ENCODE measurements at regions not wholly inside any gene's neighbourhood (a gene's known extent, or its start where the extent isn't known, plus 50 kb on each side); places are given as distances from the start of the nearest gene placed in this dataset.

- no peak for FAIRE-seq
Measured at GRCh38 chr10:56728349-56728748, 367.3 kb upstream of the ZWINT start.

GRCh38 chr10:56722912-56723311 is 361.9 kb upstream of the ZWINT start:
- no peak for FAIRE-seq

- FAIRE-seq = no peak
Measured at GRCh38 chr10:56715262-56715661, 354.2 kb upstream of the ZWINT start.

DNA sequence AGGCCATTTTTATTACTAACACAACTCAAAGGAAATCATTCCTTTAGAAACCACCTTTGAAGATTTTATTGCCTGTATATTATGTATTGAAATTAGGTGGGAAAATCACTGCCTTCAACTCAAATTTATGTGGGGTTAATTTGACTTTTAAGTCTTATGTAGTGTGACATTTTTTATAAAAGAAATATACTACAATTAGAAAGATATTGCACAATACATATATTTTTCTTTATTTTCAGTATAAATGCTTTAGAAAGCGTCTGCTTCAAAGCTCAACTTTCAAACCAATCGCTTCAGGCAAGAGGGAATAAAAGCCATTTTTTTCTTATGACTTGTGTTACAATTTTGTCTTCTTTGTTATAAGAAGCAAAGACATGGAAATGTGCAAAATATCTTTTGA is 337.4 kb upstream of the ZWINT start:
- FAIRE-seq = no peak

DNA sequence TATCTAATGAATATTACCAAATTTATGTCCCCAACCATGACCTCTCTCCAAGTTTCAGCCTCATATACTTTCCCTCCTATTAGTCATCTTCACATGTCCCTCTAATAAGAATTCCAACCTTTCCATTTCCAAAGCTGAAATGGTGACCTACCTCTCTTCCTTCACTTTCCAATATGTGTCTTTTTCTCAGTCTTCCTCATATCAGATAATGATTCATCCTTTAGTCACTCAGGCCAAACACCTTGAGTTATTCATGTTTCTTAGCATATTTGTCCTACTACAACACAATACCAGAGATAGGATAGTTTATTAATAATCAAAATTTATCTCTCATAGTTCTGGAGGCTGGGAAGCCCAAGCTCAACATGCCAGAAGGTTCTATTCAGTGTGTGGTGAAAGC is 318.5 kb upstream of the ZWINT start:
- FAIRE-seq = no peak

- no peak for FAIRE-seq
Measured at GRCh38 chr10:56662765-56663447, 301.8 kb upstream of the ZWINT start.

GRCh38 chr10:56653289-56653688 is 292.2 kb upstream of the ZWINT start:
- FAIRE-seq = no peak

DNA sequence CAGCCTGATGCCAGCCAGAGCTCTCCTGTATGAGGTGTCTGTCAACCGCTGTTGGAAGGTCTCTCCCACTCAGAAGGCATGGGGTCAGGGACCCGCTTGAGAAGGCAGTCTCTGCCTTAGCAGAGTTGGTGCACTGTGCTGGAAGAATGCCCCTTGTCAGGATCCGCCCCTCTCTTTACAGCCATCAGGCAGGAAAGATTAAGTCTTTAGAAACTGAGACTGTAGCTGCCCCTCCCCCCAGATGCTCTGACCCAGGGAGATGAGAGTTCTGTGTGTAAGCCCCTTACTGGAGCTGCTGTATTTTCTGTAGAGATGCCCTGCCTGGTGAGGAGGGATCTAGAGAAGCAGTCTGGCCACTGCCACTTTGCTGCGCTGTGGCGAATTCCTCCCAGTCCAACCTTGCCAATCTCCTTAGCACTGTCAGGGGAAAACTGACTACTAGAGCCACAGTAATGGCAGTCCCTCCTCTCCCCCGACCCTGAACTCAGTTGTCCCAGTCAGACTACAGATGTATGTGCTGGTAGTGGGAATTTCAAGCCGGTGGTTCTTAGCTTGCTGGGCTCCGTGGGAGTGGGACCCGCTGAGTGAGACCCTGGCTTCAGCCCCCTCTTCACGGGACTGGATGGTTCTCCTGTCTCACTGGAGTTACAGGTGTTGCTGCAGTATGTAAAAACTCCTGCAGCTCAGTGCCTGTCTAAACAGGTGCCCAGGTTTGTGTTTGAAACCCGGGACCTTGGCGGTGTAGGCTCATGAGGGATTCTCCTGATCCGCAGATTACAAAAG is 285.5 kb upstream of the ZWINT start:
- FAIRE-seq = no peak

GRCh38 chr10:56633876-56634452 is 272.9 kb upstream of the ZWINT start:
- no peak for FAIRE-seq

DNA sequence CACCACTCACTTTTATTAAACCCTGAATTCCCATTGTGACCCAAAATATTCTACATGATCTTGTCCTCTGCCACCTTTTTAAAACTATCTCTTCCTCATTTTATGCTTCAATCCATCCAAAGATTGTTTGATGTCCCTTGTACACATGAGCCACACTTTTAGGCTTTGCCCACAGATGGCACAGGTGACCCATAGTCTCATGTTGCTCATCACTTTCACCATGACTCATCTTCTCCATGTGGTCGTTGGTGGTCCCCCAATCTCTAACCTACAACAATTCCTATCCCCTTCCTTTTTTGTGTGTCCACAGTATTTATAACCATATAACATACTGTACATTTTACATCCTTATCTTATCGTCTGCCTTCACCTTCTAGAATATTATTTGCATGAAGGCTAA is 271.5 kb upstream of the ZWINT start:
- FAIRE-seq = no peak

DNA sequence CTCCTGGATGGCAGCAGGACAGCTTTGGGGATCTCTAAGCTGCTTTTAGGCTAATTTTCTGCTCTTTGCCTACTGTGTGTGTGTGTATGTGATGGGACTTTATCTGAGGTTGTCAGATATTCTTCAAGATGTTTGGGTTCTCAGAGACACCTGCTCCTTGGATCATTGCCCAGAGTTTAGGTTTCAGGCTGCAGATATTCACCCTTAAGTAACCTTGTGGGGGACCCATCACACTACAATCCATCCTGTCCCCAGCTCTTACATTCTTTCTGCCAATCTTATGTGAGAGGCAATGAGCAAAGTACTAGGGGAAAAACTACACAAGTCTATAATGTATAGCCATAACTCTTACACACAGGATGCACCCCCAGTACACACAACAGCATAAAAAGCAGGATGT is 263.0 kb upstream of the ZWINT start:
- no peak for FAIRE-seq

DNA sequence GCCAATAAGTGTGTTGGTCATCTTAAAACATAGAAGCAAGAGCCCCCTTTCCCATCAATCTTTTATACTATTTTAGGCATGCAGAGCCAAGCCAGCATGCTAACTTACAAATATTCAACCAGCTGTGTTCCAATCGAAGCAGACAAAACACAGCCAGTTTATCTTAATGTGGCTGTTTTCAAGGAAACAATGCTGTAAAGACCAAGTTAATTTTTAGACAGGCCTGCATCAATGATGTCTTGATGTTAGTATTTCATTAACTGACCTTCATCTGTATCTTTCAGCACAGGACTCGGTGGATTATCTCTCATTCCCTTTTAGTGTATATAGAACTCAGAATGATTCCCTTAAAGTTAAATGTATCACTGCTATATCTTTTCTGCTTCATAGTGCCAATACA is 262.0 kb upstream of the ZWINT start:
- no peak for FAIRE-seq

DNA sequence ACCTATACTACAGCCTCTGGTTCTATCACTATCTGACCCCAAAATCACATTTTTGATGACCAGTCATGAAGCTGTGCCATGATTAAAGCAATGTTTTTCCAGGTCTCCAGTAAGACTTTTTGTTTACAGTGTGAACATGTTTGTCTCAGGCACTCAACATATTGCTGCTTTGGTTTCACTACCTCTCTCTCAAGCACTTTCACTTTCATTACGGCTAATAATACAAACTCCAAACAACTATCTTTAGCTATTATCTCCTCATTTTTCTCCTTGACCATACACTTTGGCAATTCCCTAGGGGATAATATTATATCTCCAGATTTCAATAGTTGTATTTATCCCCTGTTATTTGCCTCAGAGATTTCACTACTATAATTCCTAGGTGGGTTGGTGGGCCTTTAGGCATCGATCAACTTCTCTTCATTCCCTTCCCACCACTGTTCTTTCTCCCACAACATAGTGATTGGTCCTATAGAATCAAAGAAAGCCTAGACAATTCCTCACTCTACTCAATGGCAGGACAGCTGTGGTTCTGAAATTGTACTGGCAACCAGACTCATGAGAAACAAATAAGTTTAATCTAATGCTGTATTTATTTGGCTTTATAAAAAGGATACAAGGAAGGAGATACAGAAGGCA is 261.4 kb upstream of the ZWINT start:
- FAIRE-seq = no peak

GRCh38 chr10:56606202-56606601 is 245.1 kb upstream of the ZWINT start:
- no peak for FAIRE-seq

DNA sequence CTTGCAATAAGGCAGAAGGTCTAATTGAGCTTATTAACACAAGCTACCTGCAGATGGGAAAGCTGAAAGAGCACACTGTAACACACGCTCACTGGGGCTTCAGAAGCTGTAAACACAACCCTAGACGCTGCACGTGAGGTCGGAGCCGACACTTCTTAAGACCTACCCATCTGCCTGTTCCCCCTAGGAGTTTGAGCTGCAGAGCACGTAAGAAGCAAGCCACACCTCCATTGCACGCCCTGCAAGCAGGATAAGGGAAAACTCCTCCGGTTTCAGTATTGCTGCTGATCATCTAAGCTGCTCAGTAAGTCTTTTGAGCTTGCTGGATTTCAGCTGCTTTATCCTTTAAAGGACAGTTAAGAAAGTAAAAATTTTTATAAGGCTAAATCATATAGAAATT is 244.0 kb upstream of the ZWINT start:
- FAIRE-seq = no peak

DNA sequence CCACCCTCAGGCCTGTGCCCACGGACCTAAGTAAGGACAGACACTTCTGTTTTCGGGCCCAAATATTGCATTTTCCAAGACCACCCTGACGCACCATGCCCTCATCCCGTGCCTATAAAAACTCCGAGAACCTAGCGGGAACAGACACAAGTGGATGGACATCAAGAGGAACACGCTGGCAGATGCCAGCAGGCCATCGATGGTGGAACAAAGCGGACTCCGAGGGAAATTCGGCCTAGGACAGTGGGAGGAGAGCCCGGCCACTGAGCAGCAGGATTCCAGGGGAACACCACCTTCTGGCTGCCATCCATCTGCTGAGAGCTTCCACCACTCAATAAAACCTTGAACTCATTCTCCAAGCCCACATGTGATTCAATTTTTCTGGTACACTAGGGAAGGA is 243.6 kb upstream of the ZWINT start:
- FAIRE-seq = no peak

DNA sequence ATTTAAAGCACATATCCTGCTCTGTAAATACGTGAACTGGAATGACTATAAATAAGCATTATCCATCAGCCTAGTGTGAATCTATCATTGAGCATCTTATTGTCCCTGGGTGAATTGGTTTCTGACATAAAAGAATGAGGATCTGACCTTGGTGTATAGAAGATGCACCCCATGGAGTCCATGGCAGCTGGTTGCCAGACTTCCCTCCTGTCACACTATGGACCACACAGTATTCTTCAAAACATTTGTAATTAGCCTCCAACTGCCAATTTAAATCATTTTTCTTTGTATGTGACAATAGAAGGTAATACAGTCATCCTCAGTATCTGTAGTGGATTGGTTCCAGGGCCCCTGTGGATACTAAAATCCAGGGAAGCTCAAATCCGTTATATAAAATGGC is 238.1 kb upstream of the ZWINT start:
- FAIRE-seq = no peak

DNA sequence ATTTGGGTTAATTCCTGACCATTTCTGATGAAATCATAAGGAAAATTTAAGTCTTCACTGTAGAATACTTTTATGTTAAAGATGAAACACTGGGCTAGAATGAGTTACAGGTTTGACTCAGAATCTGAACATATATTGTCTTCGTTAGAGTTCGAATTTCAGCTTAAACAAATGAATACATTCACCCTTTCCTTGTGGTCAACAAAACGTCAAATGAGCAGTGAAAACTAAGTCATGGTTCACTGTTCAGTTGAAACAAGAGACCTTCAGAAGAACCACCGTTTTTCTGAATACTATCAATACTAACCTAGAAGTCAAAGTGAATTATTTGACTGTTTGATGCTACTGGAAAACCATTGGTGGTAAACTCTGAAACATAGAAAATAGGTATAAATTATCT is 235.2 kb upstream of the ZWINT start:
- FAIRE-seq = no peak

DNA sequence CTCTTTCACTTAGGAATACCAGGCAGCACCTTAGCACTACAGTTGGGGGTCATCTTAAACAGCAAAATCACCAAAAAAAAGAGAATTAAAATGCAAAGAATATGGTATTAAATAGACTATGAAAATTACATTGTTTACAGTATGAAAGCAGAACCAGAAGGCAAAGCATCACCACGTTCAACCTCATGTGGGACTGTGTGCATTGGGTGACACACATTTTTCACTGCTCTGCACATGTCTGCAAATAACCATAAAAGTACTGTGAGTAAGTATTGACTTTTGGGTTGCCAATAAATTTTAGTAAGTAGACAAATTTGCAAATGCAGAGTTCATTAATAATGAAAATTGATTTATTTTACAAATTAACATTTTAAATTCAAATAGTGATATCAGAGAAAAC is 232.1 kb upstream of the ZWINT start:
- FAIRE-seq = no peak

- no peak for FAIRE-seq
Measured at GRCh38 chr10:56586461-56586891, 225.4 kb upstream of the ZWINT start.

GRCh38 chr10:56585447-56586171 is 224.6 kb upstream of the ZWINT start:
- no peak for FAIRE-seq

GRCh38 chr10:56583316-56583715 is 222.3 kb upstream of the ZWINT start:
- no peak for FAIRE-seq

DNA sequence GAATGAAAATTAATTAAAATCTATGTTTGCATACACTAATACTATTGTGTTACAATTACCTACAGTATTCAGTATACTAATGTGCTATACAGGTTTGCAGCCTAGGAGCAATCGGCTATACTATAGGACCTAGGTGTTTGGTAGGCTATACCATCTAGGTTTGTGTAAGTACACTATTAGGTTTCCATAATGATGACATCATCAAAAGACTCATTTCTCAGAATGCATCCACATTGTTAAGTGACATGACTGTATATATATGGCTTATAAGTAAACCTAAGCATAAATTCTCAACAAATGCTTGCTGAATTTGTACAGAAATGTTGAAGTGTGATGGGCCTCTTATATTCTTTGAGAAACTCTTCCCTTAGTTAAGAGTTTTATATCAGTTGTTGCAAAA is 206.5 kb upstream of the ZWINT start:
- no peak for FAIRE-seq
